ENCODE measurements at regions not wholly inside any gene's neighbourhood (a gene's known extent, or its start where the extent isn't known, plus 50 kb on each side); places are given as distances from the start of the nearest gene placed in this dataset.

- TF ChIP-seq ESRRG (CRISPR knock-in tag; IDR thresholded peaks at IDR 0.05), result no peak
- TF ChIP-seq GLIS3 (CRISPR knock-in tag; IDR thresholded peaks at IDR 0.05), result no peak
- TF ChIP-seq ZFP30 (CRISPR knock-in tag; IDR thresholded peaks at IDR 0.05), result no peak
- TF ChIP-seq, protein P1, sequence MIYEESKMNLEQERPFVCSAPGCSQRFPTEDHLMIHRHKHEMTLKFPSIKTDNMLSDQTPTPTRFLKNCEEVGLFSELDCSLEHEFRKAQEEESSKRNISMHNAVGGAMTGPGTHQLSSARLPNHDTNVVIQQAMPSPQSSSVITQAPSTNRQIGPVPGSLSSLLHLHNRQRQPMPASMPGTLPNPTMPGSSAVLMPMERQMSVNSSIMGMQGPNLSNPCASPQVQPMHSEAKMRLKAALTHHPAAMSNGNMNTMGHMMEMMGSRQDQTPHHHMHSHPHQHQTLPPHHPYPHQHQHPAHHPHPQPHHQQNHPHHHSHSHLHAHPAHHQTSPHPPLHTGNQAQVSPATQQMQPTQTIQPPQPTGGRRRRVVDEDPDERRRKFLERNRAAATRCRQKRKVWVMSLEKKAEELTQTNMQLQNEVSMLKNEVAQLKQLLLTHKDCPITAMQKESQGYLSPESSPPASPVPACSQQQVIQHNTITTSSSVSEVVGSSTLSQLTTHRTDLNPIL (CRISPR knock-in tag; IDR thresholded peaks at IDR 0.05; ENCODE audit: low read depth), result no peak
- no peak for TF ChIP-seq TOX (CRISPR knock-in tag; IDR thresholded peaks at IDR 0.05; ENCODE audit: borderline replicate concordance)
- TF ChIP-seq ISL1 (CRISPR knock-in tag; IDR thresholded peaks at IDR 0.05), result no peak
- TF ChIP-seq RARB (CRISPR knock-in tag; IDR thresholded peaks at IDR 0.05), result no peak
- no peak for TF ChIP-seq ZFP3 (CRISPR knock-in tag; IDR thresholded peaks at IDR 0.05)
- TF ChIP-seq ARNTL (CRISPR knock-in tag; IDR thresholded peaks at IDR 0.05; ENCODE audit: borderline replicate concordance, low read depth), result no peak
- TF ChIP-seq, protein P2, sequence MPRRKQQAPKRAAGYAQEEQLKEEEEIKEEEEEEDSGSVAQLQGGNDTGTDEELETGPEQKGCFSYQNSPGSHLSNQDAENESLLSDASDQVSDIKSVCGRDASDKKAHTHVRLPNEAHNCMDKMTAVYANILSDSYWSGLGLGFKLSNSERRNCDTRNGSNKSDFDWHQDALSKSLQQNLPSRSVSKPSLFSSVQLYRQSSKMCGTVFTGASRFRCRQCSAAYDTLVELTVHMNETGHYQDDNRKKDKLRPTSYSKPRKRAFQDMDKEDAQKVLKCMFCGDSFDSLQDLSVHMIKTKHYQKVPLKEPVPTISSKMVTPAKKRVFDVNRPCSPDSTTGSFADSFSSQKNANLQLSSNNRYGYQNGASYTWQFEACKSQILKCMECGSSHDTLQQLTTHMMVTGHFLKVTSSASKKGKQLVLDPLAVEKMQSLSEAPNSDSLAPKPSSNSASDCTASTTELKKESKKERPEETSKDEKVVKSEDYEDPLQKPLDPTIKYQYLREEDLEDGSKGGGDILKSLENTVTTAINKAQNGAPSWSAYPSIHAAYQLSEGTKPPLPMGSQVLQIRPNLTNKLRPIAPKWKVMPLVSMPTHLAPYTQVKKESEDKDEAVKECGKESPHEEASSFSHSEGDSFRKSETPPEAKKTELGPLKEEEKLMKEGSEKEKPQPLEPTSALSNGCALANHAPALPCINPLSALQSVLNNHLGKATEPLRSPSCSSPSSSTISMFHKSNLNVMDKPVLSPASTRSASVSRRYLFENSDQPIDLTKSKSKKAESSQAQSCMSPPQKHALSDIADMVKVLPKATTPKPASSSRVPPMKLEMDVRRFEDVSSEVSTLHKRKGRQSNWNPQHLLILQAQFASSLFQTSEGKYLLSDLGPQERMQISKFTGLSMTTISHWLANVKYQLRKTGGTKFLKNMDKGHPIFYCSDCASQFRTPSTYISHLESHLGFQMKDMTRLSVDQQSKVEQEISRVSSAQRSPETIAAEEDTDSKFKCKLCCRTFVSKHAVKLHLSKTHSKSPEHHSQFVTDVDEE (CRISPR knock-in tag; IDR thresholded peaks at IDR 0.05), result no peak
- TF ChIP-seq OSR1 (CRISPR knock-in tag; IDR thresholded peaks at IDR 0.05), result no peak
- TF ChIP-seq, protein P3, sequence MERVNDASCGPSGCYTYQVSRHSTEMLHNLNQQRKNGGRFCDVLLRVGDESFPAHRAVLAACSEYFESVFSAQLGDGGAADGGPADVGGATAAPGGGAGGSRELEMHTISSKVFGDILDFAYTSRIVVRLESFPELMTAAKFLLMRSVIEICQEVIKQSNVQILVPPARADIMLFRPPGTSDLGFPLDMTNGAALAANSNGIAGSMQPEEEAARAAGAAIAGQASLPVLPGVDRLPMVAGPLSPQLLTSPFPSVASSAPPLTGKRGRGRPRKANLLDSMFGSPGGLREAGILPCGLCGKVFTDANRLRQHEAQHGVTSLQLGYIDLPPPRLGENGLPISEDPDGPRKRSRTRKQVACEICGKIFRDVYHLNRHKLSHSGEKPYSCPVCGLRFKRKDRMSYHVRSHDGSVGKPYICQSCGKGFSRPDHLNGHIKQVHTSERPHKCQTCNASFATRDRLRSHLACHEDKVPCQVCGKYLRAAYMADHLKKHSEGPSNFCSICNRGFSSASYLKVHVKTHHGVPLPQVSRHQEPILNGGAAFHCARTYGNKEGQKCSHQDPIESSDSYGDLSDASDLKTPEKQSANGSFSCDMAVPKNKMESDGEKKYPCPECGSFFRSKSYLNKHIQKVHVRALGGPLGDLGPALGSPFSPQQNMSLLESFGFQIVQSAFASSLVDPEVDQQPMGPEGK (CRISPR knock-in tag; IDR thresholded peaks at IDR 0.05; ENCODE audit: borderline replicate concordance), result no peak
- TF ChIP-seq ZC3H10 (CRISPR knock-in tag; IDR thresholded peaks at IDR 0.05), result no peak
- TF ChIP-seq, protein P4, sequence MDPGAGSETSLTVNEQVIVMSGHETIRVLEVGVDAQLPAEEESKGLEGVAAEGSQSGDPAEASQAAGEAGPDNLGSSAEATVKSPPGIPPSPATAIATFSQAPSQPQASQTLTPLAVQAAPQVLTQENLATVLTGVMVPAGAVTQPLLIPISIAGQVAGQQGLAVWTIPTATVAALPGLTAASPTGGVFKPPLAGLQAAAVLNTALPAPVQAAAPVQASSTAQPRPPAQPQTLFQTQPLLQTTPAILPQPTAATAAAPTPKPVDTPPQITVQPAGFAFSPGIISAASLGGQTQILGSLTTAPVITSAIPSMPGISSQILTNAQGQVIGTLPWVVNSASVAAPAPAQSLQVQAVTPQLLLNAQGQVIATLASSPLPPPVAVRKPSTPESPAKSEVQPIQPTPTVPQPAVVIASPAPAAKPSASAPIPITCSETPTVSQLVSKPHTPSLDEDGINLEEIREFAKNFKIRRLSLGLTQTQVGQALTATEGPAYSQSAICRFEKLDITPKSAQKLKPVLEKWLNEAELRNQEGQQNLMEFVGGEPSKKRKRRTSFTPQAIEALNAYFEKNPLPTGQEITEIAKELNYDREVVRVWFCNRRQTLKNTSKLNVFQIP (CRISPR knock-in tag; IDR thresholded peaks at IDR 0.05; ENCODE audit: borderline replicate concordance, low read depth), result no peak
- TF ChIP-seq ZNF8 (CRISPR knock-in tag; IDR thresholded peaks at IDR 0.05), result no peak
- no peak for TF ChIP-seq PPARA (CRISPR knock-in tag; IDR thresholded peaks at IDR 0.05; ENCODE audit: borderline replicate concordance)
- no peak for TF ChIP-seq ZNF70 (CRISPR knock-in tag; IDR thresholded peaks at IDR 0.05)
- TF ChIP-seq BACH2 (CRISPR knock-in tag; IDR thresholded peaks at IDR 0.05; ENCODE audit: borderline replicate concordance), result no peak
- ATAC-seq, result no peak
These were observed 258.9 kb downstream of the RDH14 start for GRCh38 chr2:18301421-18302139.

GRCh38 chr2:18299423-18300212 lies 260.8 kb downstream of the RDH14 start:
- TF ChIP-seq TOX (CRISPR knock-in tag; IDR thresholded peaks at IDR 0.05; ENCODE audit: borderline replicate concordance), result no peak
- no peak for TF ChIP-seq ARNTL (CRISPR knock-in tag; IDR thresholded peaks at IDR 0.05; ENCODE audit: borderline replicate concordance, low read depth)
- TF ChIP-seq SNAI2 (CRISPR knock-in tag; IDR thresholded peaks at IDR 0.05), result no peak
- TF ChIP-seq ISL1 (CRISPR knock-in tag; IDR thresholded peaks at IDR 0.05), result peak; percentile 78
- TF ChIP-seq, protein P1 (CRISPR knock-in tag; IDR thresholded peaks at IDR 0.05; ENCODE audit: low read depth), result peak; percentile 86
- no peak for TF ChIP-seq ZNF70 (CRISPR knock-in tag; IDR thresholded peaks at IDR 0.05)
- no peak for TF ChIP-seq ZNF565 (CRISPR knock-in tag; conservative IDR thresholded peaks at IDR 0.05; ENCODE audit: low read depth)
- TF ChIP-seq GLIS3 (CRISPR knock-in tag; IDR thresholded peaks at IDR 0.05), result peak; percentile 83
- TF ChIP-seq, protein P2 (CRISPR knock-in tag; IDR thresholded peaks at IDR 0.05), result no peak
- TF ChIP-seq OSR1 (CRISPR knock-in tag; IDR thresholded peaks at IDR 0.05), result no peak
- TF ChIP-seq ZFP30 (CRISPR knock-in tag; IDR thresholded peaks at IDR 0.05), result no peak
- peak; percentile 77; the same call in 1 of the 2 replicates for TF ChIP-seq CSDC2 (CRISPR knock-in tag; IDR thresholded peaks at IDR 0.05)
- peak; percentile 94 for ATAC-seq
